Stimulated activated CD4-positive, alpha-beta T cell treated with anti-CD3 and anti-CD28 coated beads, TNF-alpha, amount 100 ng/mL, for 1 hour (primary cell): ENCODE measurements at regions not wholly inside any gene's neighbourhood (a gene's known extent, or its start where the extent isn't known, plus 50 kb on each side); places are given as distances from the start of the nearest gene placed in this dataset.

Experiments used
- DNase-seq, 3 donors: peaks; one replicate each; pipeline ENCODE4 v3.0.0-alpha.2; 2020; ENCODE audit warnings: low read depth in 3 of 3, low spot score in 1 of 3

- DNase-seq: no peak
Observed at GRCh38 chr13:106139377-106139776, 396.1 kb downstream of the EFNB2 start.

GRCh38 chr13:106138620-106139019 is 396.8 kb downstream of the EFNB2 start:
- DNase-seq: no peak

GRCh38 chr13:106133025-106133424 is 402.4 kb downstream of the EFNB2 start:
- no peak for DNase-seq

DNA sequence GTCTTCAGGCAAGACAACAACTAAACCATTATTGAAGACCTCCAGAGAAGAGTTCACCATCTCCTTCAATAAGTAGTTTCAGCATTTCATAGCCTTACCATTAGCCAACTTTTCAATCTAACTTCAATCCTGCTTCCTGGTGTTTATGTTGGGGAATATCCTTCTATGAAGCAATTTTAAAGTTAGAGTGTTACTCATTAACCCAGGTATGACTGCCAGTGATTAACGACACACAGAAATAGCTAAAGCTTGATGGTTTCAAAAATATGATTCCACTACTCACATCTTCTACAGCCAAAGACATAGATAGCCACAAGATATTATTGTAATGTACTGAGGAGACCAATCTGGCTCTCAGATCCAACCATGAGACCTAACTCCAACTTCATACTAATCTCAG is 403.2 kb downstream of the EFNB2 start:
- DNase-seq: no peak

DNA sequence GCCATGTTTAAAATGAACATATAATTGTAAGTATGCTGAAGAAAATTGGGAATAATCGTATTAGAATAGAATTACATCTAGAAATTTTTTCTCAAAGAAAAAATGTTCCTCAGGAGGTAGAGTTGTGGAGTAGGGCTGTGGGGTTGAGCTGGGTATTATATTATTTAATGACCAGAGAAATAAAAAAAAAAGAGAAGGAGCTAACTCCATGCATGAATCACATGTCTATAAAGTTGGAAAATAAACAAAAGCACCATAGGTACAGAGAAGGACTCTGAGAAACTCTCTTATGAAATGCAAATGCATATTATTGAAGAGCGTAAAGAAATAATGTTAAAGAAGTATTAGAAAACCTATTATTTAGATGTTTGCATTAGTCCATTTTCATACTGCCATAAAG is 405.5 kb downstream of the EFNB2 start:
- DNase-seq: no peak

- DNase-seq: no peak
Observed at GRCh38 chr13:106129273-106129672, 406.2 kb downstream of the EFNB2 start.

DNA sequence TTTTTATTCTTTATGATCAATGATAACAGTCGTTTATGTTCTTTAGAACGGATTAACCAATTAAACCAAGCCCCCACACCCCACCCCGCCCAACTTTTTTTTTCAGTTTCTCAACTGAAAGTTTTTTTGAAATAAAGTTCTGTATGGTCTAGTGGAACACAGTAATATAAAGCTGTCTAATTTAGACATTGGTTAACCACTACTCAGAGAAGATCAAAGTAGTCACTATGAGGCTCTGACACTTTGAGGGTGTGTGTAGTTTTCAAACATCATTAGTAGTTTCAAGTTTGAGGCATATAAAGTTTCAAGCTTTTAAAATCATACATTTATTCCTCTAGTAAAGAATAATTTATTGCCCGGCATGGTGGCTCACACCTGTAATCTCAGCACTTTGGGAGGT is 413.2 kb downstream of the EFNB2 start:
- DNase-seq: no peak

DNA sequence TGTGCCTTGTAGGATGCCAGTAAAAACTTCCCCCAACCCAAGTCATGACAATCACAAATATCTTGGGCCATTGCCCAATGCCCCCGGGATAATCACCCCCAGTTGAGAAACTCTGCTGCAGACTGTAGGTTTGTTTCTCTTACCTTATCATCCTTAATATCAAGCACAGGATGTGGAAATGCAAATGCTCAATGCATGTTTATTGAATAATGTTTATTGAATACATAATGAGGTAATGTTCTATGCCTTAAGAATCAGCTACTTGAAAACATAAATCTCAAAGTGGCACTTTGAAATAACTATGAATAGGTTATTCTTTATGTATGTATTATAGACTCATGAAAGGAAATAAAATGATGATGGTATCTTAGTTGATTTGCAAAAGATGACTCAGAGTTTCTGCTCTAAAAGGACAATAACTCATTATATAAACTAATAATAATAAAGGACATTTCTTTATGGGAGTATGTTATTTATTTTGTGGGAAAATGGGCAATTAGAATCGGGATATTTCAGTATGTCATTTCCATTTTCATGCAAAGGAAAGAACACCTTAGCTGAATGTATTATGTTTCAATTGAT is 414.2 kb downstream of the EFNB2 start:
- DNase-seq: no peak

- no peak for DNase-seq
Observed at GRCh38 chr13:106118996-106119395, 416.5 kb downstream of the EFNB2 start.

DNA sequence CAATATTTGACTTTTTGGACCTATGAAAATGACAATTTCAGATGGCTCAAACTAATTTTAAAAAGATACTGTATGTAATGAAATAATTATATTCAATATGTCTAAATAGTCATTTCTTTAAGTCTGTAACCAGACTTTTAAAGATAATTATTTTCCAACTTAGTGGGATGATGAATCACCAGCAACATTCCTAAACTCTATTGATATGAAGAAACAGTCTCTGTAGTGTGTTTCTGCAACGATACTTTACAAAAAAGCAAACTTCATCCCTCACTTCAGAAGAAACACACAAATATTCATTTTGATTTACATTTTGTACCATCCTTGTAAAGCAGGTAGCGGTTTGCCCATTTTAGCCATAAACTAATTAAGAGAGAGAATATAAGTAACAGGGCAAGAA is 417.4 kb downstream of the EFNB2 start:
- no peak for DNase-seq

DNA sequence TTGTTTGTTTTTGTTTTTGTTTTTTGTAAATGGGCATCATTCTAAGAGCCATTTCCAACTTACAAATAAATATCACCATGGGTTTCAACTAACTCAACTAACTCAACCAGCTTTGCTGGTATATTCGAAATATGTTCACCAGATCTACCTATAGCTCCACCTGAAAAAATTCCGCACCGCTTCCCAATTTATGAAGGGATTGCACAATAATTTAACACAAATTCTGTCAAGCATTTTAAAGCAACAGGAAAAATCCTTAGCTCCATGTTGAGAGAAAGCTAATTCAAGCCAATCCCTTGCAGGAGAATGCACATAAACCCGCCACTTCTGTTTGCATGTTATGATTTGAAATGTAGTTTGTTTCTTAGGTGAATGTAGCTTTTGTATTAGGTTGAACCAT is 417.8 kb downstream of the EFNB2 start:
- no peak for DNase-seq

GRCh38 chr13:106117035-106117434 is 418.4 kb downstream of the EFNB2 start:
- DNase-seq: no peak

DNA sequence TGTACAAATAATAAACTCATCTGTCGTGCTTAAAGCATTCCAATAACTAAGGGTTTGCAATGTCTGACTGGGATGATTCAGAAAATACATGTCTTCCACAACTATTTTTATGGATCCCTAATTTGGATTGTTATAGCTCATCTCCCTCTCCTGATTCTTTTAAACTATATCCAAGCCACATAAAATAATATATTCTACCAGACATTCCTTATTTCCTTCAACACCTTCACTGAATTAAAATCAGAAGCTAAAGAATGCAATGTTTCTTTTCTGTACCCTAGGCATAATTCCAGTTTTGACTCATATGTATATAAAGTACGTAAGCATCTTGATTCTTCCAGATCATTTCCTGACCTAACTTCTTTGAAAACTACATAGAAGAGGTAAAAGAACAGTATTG is 420.4 kb downstream of the EFNB2 start:
- DNase-seq: no peak

GRCh38 chr13:106113796-106114195 is 421.7 kb downstream of the EFNB2 start:
- DNase-seq: no peak

- DNase-seq: no peak
Observed at GRCh38 chr13:106112191-106112590, 423.3 kb downstream of the EFNB2 start.

DNA sequence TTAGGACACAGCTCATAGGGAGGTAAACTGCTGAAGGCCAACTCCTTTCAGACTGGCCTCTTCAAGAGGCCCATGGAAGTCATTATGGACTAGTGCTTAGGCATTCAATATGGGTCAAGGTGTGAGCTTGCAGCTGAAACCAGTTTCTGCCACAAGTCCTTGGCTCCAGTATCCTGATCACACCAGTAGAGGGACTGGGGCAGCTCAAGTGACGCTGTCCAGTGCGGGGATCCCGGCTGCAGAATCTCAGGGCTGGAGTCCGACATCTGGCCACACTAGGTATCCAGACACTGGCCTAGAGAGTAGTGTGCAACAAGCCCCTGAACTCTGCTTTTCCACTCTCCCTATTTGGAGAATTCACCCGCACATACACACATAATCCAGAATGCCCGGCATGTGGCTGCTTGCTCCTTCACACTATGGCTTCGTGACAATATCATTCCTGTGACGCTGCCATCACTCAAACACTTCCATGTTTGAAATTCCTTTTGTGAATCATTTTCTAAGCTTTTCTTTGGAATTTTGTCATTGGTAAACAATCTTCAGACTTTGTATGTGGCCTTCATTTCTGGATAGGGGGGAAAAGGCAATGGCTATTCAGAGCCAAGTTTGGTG is 425.1 kb downstream of the EFNB2 start:
- DNase-seq: no peak

GRCh38 chr13:106109391-106109791 is 426.1 kb downstream of the EFNB2 start:
- DNase-seq: no peak

DNA sequence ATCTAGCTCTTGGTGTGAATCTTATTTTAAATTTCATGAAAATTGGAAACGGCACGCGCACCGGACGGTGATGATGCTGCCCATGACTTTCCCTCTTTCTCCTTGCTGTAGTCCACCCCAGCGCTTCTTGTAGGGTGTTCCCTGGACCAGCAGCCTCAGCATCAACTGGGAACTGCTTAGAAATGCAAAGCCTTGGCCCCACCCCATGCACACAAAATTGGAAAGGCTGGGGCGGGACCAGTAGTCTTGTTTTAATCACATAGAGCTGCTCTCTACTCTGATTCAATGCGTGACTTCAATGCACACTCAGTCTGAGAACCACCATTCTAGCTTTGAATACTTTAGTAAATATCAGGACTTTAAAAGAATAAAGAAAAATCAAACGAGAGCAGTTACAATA is 427.1 kb downstream of the EFNB2 start:
- DNase-seq: no peak

GRCh38 chr13:106107061-106107460 is 428.4 kb downstream of the EFNB2 start:
- DNase-seq: no peak

DNA sequence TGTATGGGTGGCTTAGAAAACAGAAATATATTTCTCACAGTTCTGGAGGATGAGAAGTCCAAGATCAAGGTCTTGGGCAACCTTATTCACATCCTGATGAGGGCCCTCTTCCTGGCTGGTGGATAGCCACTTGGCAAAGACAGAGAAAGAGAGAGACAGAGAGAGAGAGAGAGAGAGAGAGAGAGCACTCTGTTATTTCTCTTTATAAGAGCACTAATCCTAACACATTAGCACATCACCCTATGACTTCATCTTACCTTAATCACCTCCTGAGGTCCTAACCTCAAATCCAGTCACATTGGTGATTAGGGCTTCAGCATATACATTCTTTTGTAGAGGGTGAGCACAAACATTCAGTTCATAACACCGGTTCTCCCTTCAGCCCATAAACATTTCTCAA is 430.3 kb downstream of the EFNB2 start:
- no peak for DNase-seq

- DNase-seq: no peak
Observed at GRCh38 chr13:106104281-106104901, 431.1 kb downstream of the EFNB2 start.

- DNase-seq: no peak
Observed at GRCh38 chr13:106103779-106104178, 431.7 kb downstream of the EFNB2 start.

GRCh38 chr13:106102786-106103185 is 432.7 kb downstream of the EFNB2 start:
- no peak for DNase-seq
